ENCODE measurements at regions not wholly inside any gene's neighbourhood (a gene's known extent, or its start where the extent isn't known, plus 50 kb on each side); places are given as distances from the start of the nearest gene placed in this dataset.

DNA sequence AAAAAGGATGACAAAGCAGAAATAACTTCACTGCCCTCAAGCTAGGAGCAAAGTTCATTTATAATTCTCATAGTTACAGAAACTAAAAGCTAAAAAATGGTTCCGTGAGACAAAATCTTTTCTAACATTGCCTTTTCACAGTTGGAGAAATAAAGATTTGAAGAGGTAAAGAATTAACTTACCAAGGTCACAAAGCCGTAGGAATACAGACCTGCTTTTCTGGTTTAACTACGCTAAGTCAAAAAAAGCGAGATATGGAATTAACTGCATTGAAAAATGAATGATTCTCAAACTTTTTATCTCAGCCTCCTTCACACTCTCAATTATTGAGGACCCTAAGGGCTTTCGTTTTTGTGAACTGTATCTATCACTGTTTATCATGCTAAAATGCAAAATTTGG is 95.3 kb downstream of the SLC17A6 start:
- DNase-seq, result no peak

DNA sequence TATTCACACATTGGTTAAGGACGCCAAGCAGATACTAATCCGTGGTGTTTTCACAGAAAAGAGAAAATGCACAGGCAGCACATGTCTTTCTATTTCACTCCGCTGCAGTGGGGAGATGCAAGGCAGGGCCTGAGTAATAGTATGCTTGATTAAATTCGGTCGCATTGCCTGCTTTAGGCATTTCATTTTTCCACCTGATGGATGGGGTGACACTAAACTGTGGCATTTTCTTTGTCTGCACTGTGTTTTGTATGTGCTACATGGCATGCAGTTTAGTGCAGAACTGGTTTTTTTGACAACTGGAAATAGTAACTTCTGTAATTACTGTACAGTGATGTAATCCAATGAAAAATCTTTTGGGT is 94.9 kb downstream of the SLC17A6 start:
- DNase-seq, result no peak

DNA sequence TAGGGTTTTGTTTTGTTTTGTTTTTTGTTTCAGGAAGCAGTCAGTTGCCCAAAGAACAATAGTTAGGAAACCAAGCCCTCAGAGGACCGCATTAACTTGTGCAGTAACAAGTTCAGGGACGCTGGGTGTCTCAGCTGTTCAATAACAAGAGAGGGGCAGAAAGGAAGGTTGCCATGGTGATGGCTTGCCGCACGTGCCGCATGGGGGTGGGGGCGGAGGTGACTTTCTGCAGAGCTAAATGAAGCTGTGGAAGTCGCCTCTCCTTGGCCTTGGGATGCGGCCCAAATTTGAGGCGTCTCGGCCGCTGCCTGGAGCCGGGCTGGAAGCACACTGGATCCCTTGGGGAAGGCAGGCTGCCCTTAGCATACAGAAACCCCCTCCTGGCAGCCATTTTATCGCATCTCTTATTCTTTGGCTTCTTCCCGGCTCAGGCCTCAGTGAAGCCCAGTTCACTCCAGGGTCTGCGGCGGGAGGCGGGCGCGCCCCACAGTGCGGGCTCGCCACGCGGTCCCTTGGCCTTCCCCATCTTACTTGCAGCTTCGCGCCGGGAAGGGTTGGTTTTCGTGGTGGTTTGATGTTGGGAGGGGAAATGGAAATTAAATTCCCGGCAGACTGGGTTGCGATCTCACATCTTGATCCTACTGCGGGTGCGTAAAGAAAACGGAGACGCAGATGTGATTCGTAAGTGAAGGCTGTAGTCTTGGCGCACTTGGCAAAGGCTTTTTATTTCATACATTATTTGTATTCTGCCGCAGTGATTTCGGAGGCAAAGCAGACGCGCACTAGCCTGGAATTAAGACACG is 94.3 kb downstream of the SLC17A6 start:
- no peak for DNase-seq

DNA sequence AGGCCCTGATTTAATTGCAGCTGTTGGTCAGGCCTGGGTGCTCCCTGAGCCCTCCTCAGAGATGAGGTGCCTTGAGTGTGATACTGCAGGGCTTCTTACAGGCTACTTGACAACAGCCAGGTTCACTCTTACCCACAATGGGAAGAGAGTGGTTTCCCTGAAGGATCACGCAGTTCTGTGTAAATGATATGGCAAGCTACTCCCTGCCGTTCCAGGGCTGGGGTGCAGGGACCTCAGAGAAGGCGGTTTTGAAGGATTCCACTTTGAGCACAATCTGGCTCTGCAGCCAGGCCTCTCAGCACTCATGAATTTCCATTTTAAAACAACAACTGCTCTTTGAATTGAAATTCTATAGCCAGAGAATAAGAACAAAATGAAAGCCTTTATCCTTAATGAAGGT is 92.9 kb downstream of the SLC17A6 start:
- DNase-seq, result no peak

DNA sequence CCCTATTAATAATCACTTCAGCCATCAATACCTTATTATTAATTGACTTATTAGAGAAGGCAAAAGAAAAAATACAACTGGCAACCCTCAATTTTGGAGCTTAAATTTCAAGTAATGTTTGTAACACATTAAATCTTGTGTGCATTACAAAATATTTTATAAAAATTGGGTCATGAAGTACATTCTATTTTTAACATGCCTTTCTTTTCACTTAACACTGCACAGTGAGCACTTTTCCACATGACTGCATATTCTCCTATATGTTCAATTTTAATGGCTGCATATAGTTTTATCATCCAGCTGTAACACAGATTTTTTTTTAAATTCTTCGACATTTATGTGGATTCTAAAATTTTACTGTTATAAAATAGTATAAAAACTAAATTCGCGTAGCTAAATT is 92.5 kb downstream of the SLC17A6 start:
- no peak for DNase-seq

DNA sequence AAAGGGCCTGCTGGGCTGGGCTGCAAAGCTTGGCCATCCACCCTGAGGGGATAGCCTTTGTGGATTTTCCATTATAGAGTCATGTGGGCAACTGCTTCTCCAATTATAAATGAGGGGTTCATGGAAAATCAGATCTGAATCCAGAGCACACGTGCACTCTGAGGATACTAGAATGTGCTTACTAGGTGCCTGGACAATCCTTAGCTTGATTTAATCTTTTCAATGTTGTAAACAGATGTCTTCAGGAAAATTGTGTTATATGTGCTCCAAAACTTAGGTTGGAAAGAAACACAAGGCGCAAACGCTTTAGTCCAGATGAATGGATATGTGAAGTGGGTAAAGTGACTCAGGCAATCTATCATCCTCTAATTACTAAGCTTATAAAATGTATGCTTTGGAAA is 92.0 kb downstream of the SLC17A6 start:
- no peak for DNase-seq

Measured in hematopoietic multipotent progenitor cell treated with erythropoietin and hydrocortisone succinate and interleukin-3 and kit ligand, for 6 days (in vitro differentiated cells).